Esophagus squamous epithelium (tissue), 4 donors: ENCODE measurements at regions not wholly inside any gene's neighbourhood (a gene's known extent, or its start where the extent isn't known, plus 50 kb on each side); places are given as distances from the start of the nearest gene placed in this dataset.

ENCODE experiments used
- CTCF ChIP-seq, 6 experiments: fragments of 450-650 bp in 4 of 6; fragments of 200-600 bp in 2 of 6; sonication (generic) in 2 of 6; IDR thresholded peaks; one replicate each; pipeline ENCODE4 v1.5.1; 2016 to 2019; ENCODE audit warnings: antibody characterized with exemption in 6 of 6, mild to moderate bottlenecking in 4 of 6, moderate library complexity in 4 of 6
- POLR2A ChIP-seq, 4 donors: fragments of 450-650 bp; IDR thresholded peaks; one replicate each; pipeline ENCODE4 v1.6.1; 2017; ENCODE audit warnings: antibody characterized with exemption in 4 of 4, mild to moderate bottlenecking in 4 of 4, moderate library complexity in 3 of 4

- TF ChIP-seq CTCF (IDR thresholded peaks at IDR 0.05) = no peak
- no peak for TF ChIP-seq POLR2A (IDR thresholded peaks at IDR 0.05)
Observed at GRCh38 chr2:4180631-4181030, 477.3 kb downstream of the DCDC2C start.
